ENCODE measurements at regions not wholly inside any gene's neighbourhood (a gene's known extent, or its start where the extent isn't known, plus 50 kb on each side); places are given as distances from the start of the nearest gene placed in this dataset.
"Not testable (repeated sequence)": the region's sequence is repeated elsewhere in the genome, so short reads cannot be mapped to it uniquely, and the experiment has no call there.

- DNase-seq, result peak in 1 of 10 donors; percentile 73
- intact Hi-C loops (cut with DNase I), result loop anchor here (1.0 kb wide), 1 partner anchor 235 kb away; no protein-coding TSS in a partner anchor
Observed at GRCh38 chr1:181190364-181191035, 102.0 kb downstream of the IER5 start.

DNA sequence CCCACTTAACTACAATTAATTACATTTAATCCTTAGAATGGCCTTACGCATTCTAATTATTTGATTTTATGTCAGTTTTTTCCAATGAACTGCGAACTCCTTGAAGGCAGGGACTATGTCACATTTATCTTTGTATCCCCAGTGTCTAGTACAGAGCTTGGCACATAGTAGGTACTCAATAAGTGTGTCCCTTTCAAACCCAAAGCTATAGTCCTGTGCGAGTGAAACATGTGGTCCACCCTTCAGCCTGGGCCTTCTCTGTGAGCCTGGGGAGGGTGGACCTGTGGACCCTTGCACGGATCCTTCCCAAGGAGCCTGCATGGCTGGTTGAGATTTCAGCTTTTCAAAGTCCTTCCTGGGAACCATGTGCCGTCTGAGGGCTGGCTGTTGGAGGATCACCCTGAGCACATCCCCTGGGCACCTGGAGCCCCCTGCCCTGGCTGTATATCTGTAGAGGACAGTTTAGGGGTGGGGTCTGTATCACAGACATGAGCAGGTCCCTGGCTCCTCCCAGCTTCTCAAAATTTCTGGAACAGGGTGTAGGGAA is 103.1 kb downstream of the IER5 start:
- DNase-seq, result peak in 1 of 10 donors; percentile 58
- intact Hi-C loops (cut with DNase I), result no loop called here

DNA sequence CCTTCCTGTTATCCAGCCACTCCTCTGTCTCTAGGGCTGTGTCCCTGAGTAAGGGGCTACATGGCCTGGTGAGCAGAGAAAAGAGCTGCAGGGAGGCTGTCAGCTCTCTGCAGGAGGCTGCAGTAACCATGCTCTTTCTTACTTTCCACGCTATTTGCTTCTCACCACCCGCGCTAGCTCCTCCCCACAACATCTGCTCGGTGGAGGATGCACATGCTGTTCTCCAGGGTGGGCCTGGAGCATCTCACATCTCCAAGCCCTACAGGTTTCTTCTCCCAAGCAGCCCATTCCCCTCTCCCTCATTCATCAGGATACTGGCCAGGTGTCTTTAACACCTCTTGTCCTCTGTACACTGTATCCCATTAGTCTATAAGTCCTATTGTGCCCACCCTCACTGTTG is 103.8 kb downstream of the IER5 start:
- intact Hi-C loops (cut with DNase I), result no loop called here
- peak in 1 of 10 donors; percentile 88 for DNase-seq

- intact Hi-C loops (cut with DNase I), result no loop called here
- no peak for DNase-seq
Observed at GRCh38 chr1:181202986-181203555, 114.6 kb downstream of the IER5 start.

GRCh38 chr1:181204530-181204929 is 116.0 kb downstream of the IER5 start:
- intact Hi-C loops (cut with DNase I), result no loop called here
- DNase-seq, result no peak

- DNase-seq, result no peak
- intact Hi-C loops (cut with DNase I), result no loop called here
Observed at GRCh38 chr1:181205901-181206300, 117.4 kb downstream of the IER5 start.

- intact Hi-C loops (cut with DNase I), result no loop called here
- peak in 3 of 10 donors; percentile 22 to 76 (median 74) for DNase-seq
Observed at GRCh38 chr1:181206513-181206912, 118.0 kb downstream of the IER5 start.

DNA sequence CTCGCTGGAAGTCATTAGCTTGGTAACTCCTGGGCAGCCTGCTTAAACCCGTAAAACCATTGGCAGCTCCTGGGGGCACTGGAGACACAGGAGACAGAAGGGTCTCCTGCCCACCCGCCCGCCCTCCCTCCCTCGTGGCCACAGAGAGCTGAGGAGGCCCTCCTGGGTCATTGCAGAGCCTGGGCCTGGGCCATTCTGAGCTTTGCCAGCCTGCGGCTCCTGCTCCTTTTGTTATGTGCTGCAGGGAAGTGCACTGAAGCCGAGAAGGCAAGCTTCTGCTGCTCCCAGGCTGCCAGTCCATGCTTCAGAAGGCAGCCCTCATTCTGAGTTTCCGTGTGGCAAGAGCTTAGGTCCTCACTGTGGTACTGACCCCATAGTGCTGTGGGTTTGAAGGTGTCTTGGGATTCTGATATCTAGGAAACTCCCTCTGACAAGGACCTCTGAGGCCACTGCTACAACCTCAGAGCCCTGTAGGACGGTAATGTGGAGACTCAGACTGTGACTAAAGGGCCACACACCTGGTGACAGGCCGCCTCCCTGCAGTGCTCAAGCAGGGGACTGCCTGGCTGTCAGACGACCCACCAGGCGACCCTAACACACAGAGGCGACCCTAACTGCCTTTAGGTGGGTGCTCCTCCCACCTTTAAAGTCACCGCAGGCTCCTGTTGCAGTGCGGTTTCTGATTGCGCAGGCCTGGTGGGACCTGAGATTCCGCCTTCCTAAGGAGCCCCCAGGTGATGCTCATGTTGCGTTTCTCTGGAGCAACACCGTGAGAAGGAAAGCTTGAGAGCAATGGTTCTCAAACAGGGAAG is 118.7 kb downstream of the IER5 start:
- DNase-seq, result peak in 1 of 10 donors; percentile 81
- intact Hi-C loops (cut with DNase I), result no loop called here

GRCh38 chr1:181208083-181208482 is 119.6 kb downstream of the IER5 start:
- intact Hi-C loops (cut with DNase I), result no loop called here
- no peak for DNase-seq

- peak in 1 of 10 donors; percentile 80 for DNase-seq
- intact Hi-C loops (cut with DNase I), result no loop called here
Observed at GRCh38 chr1:181208967-181209366, 120.5 kb downstream of the IER5 start.

- intact Hi-C loops (cut with DNase I), result no loop called here
- no peak for DNase-seq
Observed at GRCh38 chr1:181213056-181213455, 124.6 kb downstream of the IER5 start.

DNA sequence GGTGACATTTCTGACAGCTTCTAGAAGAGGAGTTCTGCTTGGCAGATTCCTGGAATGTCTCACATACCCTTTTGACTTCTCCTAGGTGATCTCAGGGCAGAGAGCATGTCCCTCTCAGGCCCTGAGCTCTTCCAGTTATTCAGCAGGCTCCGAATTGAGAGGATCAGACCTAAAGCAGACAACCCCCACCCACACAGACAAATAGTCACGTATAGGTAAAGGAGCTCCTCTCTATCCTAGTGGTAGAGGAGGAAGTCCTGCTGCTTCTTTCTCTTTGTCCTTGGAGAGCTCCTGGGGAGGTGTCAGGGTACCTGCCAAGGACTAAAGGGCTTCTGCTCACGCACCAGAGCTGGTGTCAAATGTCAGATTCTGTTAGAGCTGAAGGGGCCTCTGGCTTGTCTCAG is 128.1 kb downstream of the IER5 start:
- intact Hi-C loops (cut with DNase I), result no loop called here
- DNase-seq, result no peak

GRCh38 chr1:181219938-181220337 is 131.4 kb downstream of the IER5 start:
- intact Hi-C loops (cut with DNase I), result no loop called here

DNA sequence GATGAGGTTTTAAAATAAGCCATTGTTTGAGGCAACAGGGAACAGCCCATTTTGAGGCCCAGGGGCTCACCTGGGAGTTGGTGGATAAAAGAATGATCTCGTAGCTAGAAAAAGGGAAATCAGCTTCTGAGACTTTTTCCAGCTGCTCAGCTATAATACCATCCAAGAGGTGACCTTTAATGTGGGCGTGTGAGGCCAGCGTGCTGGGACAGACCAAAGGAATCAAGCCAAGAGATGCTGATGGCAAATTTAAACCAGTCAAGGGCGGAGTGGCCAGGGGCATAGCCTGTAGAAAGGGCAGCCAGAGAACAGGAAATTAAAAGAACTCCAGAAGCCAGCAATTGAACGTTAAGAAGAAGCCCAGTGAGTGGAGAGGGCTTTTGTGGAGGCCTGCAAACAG is 132.6 kb downstream of the IER5 start:
- no peak for DNase-seq
- intact Hi-C loops (cut with DNase I), result no loop called here

More at GRCh38 chr1:181219938-181220337, 131.4 kb downstream of the IER5 start:
- DNase-seq, result no peak

DNA sequence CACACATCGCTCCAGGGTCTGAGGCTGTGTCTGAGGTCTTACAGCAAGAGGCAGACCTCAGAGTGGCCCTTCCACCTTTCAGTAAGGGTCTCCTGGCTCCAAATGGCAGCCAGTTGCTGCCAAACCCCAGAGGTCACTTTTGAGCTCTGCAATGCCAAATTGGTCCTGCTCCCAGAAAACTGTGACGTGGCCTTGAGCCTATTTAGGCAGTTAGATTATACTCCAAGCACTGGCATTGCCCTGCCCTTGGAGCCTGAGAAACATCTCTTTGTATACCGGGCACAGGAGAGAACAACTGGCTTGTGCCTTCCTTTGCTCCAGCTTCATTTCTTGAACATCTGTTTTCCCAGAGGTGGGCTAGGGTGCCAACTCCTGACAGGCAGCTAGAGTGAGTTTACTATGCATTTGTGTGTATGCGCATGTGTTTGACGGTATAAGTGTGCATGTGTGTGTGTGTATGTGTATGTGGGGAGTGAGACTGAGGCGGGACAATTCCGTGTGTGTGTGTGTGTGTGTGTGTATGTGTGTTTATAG is 134.5 kb downstream of the IER5 start:
- intact Hi-C loops (cut with DNase I), result no loop called here
- no peak for DNase-seq

- DNase-seq; intact Hi-C loops (cut with DNase I): not testable (repeated sequence)
Observed at GRCh38 chr1:181226728-181227127, 138.2 kb downstream of the IER5 start.

- no peak for DNase-seq
- intact Hi-C loops (cut with DNase I), result no loop called here
Observed at GRCh38 chr1:181239086-181239485, 150.6 kb downstream of the IER5 start.

DNA sequence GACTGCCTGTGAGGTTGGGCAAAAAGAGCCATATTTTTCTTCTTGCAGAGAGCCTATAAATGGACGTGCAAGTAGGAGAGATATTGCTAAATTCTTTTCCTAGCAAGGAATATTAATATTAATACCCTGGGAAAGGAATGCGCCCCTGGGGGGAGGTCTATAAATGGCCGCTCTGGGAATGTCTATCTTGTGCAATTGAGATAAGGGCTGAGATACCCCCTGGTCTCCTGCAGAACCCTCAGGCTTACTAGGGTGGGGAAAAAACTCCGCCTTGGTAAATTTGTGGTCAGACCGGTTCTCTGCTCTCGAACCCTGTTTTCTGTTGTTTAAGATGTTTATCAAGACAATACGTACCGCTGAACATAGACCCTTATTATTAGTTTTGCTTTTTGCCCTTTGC is 157.8 kb downstream of the IER5 start:
- DNase-seq; intact Hi-C loops (cut with DNase I): not testable (repeated sequence)

DNA sequence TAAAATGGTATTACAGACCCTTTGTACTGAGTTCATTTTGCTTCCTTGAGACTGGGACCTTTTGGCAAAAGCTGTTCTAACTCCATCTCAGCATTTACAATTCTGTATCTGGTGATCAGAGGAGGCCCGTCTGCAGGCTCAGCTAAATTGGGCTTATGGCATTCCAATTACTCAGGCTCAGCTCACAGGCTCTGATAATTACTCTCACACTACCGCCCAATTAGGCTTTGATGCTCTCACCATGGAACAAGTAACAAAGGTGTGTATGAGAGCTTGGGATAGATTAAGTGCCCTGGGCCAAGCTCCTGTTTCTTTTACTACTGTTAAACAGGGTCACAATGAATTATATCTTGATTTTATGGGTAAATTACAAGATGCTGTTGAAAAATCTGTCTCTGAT is 159.9 kb downstream of the IER5 start:
- intact Hi-C loops (cut with DNase I); DNase-seq: not testable (repeated sequence)

GRCh38 chr1:181249186-181249585 is 160.7 kb downstream of the IER5 start:
- intact Hi-C loops (cut with DNase I), result no loop called here
- DNase-seq, result no peak

- no peak for DNase-seq
- intact Hi-C loops (cut with DNase I), result no loop called here
Observed at GRCh38 chr1:181250038-181250437, 161.5 kb downstream of the IER5 start.

Data from posterior cingulate gyrus (tissue), 11 donors.